ENCODE measurements at regions not wholly inside any gene's neighbourhood (a gene's known extent, or its start where the extent isn't known, plus 50 kb on each side); places are given as distances from the start of the nearest gene placed in this dataset.
A peak's percentile ranks its signal among the peaks of the same experiment; 100 is the strongest.

DNA sequence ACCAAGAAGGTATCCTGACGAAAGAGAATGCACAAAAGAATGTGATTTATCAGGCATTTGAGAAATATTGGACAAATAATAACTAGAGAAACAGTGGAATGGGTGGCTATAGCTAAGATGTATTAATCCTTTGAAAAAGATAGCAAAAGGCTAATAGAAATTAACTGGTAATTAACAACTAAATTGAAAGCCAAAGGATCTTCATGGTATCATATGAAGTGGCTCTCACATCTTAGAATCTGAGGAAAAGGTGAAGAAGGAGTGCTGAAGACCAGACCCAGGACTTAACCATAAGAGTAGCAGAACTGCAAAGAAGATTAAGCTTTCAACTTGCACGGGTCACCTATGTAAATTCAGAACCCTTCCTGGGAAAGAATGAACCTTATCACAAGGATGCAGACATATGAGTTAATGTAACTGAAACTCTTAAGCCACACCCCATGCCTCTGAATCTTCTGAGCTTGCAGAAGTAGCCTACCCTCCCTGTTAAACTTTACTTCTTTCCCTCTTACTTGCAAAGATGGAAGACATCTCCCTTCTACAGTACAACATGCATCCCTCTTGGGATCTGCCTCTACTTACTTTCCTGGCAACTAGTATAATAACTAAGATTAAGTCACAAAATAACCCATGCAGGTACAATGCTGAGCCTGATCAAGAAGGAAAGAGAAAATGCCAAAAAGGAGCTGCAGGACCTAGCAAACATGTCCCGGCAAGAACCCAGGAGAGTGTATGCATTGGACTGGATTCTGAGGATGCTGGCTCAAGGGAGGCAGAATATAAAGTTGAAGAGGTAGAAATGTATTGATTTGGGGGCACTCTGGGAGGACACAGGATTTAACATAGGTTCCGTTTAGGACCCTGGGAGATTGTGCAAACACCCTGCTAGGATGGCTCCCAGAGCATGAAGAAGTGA is 395.5 kb upstream of the SLC30A5 start:
- Mint-ChIP-seq H3K36me3 (no peaks in the 10 kb centered on the region), H3K4me1 (no peaks in the 10 kb centered on the region), H3K27ac (no peak overlapping the region), H3K9me3 (peaks cover 11% of the 10 kb centered on the region), H3K4me3 (no peak overlapping the region), H3K27me3 (no peaks in the 10 kb centered on the region)
- DNase-seq (no peak), ATAC-seq (ENCODE audit: low read depth) (no peak)
- POLR2A ChIA-PET: no interaction called here

DNA sequence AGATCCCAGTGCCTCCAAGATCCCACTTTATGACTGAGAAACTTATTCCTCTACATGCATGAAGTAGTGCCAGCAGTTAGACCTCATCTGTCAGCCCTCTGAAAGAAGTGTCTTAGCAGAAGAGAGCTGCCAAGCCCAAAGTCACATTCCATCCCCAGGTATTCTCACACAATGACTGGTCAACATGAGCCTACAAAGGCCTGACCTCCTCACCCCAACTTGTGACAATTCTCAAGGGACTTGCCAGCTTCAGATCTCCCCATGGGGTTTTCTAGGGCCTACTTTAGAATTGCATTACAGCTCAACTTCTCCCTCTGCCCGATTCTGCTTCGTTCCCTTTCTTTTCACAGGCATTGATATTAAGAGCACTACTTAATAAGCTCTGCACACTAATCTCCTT is 393.8 kb upstream of the SLC30A5 start:
- no peaks in the 10 kb centered on the region for H3K4me1 Mint-ChIP-seq
- H3K27ac Mint-ChIP-seq: no peak overlapping the region
- ATAC-seq (ENCODE audit: low read depth): no peak
- H3K4me3 Mint-ChIP-seq: no peak overlapping the region
- H3K27me3 Mint-ChIP-seq: no peaks in the 10 kb centered on the region
- H3K36me3 Mint-ChIP-seq: no peaks in the 10 kb centered on the region
- H3K9me3 Mint-ChIP-seq: peaks cover 9% of the 10 kb centered on the region
- POLR2A ChIA-PET: no interaction called here
- DNase-seq: no peak

DNA sequence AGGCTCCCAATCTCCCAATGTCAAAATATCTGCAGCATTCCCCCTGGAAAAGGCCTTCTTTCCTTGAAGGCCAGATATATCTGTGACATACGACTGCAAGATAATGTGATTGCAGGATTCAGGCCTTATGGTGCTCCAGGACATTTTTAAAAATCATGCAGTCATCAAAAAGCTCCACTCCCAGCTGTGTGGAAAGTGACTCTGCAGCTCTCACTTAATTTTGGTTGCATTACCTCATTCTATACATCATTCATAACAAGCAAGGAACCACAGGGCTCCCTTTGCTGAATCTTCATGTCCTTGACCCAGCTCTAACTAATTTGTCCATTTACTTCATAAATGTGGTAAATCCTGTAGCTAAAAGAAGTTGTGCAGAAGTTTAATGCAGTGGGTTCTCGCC is 386.2 kb upstream of the SLC30A5 start:
- no peak overlapping the region for H3K27ac Mint-ChIP-seq
- no peak for ATAC-seq (ENCODE audit: low read depth)
- POLR2A ChIA-PET: no interaction called here

DNA sequence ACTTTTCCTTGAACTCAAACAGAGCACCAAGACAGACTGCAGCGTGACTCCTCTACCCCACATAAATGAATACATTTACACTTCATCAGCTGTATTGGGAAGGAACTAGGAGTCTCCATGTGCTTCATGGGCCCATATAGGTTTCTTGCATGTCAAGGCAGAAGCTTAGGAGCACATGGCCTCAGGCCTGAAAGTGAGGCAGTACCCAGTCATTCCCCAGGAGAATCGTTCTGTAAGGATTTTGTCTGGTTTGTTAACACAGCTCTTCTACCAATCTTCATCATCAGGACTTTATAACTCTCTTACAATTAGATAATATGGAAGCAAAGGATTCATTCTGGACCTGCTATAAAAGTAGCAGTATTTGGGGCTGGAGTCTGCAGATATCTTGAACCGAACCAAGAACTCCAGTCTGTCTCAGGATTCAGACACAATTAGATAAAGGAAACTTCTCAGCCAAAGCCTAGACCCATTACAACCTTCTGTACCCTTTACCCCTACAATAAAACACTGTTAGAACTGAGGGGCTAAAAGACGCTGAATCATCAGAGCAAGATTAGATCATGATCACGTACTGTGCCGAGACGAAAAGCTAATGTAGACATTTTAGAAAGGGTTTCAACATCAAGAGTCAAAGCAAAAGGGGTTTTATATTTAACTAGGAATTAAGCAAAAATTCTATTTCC is 385.5 kb upstream of the SLC30A5 start:
- peaks cover 22% of the 10 kb centered on the region for H3K4me1 Mint-ChIP-seq
- DNase-seq (no peak), ATAC-seq (ENCODE audit: low read depth) (no peak)
- H3K9me3 Mint-ChIP-seq: peaks cover 8% of the 10 kb centered on the region
- POLR2A ChIA-PET: no interaction called here
- no peaks in the 10 kb centered on the region for H3K27me3 Mint-ChIP-seq
- H3K27ac Mint-ChIP-seq: no peak overlapping the region
- H3K36me3 Mint-ChIP-seq: no peaks in the 10 kb centered on the region
- H3K4me3 Mint-ChIP-seq: no peak overlapping the region

More for the DNA sequence above, 386.2 kb upstream of the SLC30A5 start:
- Mint-ChIP-seq H3K4me1 (peaks cover 20% of the 10 kb centered on the region), H3K4me3 (no peak overlapping the region), H3K27me3 (no peaks in the 10 kb centered on the region), H3K9me3 (peaks cover 8% of the 10 kb centered on the region), H3K36me3 (no peaks in the 10 kb centered on the region)
- no peak for DNase-seq

DNA sequence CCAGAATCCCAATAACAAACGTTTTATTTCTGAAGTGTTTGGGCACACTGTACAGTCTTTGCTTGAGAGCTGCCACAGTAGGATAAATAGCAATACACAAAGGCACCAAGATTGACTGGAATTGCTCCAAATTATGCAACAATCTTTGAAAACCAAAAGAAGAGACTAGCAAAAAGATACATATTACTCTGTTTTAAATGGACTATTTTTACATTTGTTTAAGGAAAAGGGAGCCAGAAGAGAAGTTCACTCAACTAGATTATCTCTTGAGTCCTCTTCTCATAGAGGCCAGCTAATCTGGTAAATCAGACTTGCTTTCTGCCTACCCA is 385.0 kb upstream of the SLC30A5 start:
- POLR2A ChIA-PET: no interaction called here
- Mint-ChIP-seq H3K4me1 (peaks cover 22% of the 10 kb centered on the region), H3K9me3 (peaks cover 8% of the 10 kb centered on the region), H3K27ac (no peak overlapping the region), H3K27me3 (no peaks in the 10 kb centered on the region), H3K36me3 (no peaks in the 10 kb centered on the region), H3K4me3 (no peak overlapping the region)
- ATAC-seq (ENCODE audit: low read depth) (no peak), DNase-seq (no peak)

DNA sequence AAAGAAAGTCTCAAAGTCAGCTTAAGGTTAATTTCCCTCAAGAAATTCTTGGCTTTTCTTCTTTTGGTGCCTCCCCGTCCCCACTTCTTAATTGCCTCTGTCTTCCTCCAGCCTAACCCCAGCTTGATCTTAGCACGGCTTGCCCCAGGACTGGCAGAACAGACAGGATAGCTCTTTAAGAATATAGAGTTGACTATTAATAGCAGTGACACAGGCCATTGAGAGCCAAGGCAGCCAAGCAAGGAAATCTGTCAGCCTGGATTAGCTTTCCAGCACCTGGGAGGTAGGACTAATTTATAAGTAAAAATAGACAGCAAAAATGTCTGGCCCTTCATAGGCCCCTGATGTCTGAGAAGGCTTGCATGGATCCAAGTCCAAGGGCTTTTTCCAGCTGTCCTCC is 384.6 kb upstream of the SLC30A5 start:
- no peak overlapping the region for H3K4me3 Mint-ChIP-seq

DNA sequence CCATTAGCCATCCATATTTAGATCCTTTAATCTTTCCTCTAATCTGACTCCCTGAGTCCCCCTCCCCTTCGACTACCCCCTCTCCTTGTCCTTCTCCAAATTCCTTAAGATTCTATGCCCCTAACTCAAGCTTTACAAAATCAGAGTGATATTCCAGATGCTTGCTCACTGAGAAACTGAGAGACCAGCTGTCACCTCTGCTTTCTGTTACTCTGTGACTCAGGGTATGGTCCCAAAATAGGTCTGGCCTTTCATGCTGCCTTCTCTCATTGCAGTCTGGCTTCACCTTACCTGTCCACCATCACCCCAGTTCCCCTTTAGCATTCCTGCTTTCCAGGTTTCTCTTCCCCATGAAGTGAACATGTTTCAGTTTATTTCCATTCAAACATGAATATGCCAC is 383.3 kb upstream of the SLC30A5 start:
- no peaks in the 10 kb centered on the region for H3K27me3 Mint-ChIP-seq
- no peak overlapping the region for H3K4me3 Mint-ChIP-seq
- no peak for ATAC-seq (ENCODE audit: low read depth)
- H3K4me1 Mint-ChIP-seq: peaks cover 22% of the 10 kb centered on the region
- no peak for DNase-seq
- peaks cover 8% of the 10 kb centered on the region for H3K9me3 Mint-ChIP-seq
- H3K27ac Mint-ChIP-seq: peak overlapping the region; percentile 88
- POLR2A ChIA-PET: interaction anchor here (1.3 to 1.9 kb wide), 2 partner anchors 30 to 495 kb away, joined by 4 to 6 read pairs; partner anchors contain the start of gene PIK3R1
- no peaks in the 10 kb centered on the region for H3K36me3 Mint-ChIP-seq

More for the DNA sequence above, 384.6 kb upstream of the SLC30A5 start:
- Mint-ChIP-seq H3K27me3 (no peaks in the 10 kb centered on the region), H3K4me1 (peaks cover 22% of the 10 kb centered on the region), H3K9me3 (peaks cover 8% of the 10 kb centered on the region), H3K36me3 (no peaks in the 10 kb centered on the region), H3K27ac (no peak overlapping the region)
- DNase-seq: no peak
- POLR2A ChIA-PET: no interaction called here
- no peak for ATAC-seq (ENCODE audit: low read depth)

DNA sequence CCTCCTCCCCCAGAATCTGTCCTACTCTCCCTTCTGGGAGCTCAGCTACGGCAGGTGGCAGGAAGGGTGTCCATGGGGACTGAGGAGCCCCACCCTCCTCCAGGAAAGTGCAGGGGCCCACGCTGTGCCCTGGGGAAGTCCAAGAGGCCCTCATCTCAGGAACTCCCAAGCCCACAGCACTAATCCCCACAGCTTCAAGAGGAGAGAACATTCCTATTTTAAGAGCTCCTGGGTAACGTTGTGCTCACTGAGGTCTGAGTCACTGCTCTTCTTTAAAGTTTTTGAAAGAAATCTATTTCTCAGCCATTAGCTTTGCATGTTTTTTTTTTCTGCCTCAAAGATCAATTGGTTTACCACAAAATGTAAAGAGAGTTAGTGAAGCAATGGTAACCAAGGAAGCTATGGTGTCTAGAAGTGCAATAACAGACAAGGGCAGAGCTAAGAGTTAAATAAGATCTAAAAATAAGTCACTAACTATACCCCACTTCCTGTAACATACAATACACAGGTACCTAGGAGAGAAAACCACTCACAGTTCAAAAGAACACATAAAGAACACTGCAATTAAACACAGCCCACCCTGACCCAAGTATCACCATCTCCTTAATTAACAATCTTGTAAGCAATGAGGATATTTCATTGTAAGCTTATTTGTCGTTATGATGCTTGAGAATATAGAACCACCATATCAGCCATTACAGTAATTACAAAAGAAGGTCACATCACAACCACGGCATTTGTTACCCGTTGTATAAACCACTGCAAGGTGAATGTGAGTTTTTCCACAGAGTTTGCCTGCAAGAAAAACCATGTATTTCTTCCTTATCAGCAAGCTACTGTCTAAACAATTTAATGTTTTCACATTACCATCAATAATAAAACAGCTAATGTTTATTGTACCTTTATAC is 382.3 kb upstream of the SLC30A5 start:
- Mint-ChIP-seq H3K9me3 (peaks cover 7% of the 10 kb centered on the region), H3K36me3 (no peaks in the 10 kb centered on the region), H3K27me3 (no peaks in the 10 kb centered on the region), H3K4me1 (peaks cover 22% of the 10 kb centered on the region), H3K4me3 (peak overlapping the region; percentile 52), H3K27ac (peak overlapping the region; percentile 88)
- DNase-seq (peak; percentile 47), ATAC-seq (ENCODE audit: low read depth) (peak; percentile 98)
- POLR2A ChIA-PET: interaction anchor here (1.0 to 1.9 kb wide), 7 partner anchors 9 to 1505 kb away, joined by 3 to 6 read pairs (median 3); partner anchors contain the start of gene PIK3R1

DNA sequence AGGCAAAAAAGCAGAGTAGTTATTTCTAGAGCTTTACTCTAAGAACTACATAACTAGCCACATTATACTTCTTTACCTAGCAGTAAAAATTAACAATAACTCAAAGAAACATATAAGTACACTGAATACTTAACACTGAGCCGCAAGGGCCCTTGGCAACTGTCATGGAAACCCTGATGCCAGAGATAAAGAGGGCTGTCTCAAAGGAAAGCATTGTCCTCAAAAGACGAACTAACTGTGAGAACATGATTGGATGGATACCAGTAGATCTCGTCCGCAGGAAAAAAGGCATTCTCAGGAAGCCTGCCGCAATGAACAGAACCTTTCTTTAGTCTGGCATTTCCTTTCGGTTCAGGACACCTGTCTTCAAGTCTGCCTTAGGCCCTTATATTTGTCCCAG is 379.0 kb upstream of the SLC30A5 start:
- H3K27me3 Mint-ChIP-seq: peaks cover 4% of the 10 kb centered on the region
- H3K4me1 Mint-ChIP-seq: peaks cover 22% of the 10 kb centered on the region
- DNase-seq (no peak), ATAC-seq (ENCODE audit: low read depth) (no peak)
- H3K4me3 Mint-ChIP-seq: no peak overlapping the region
- peaks cover 7% of the 10 kb centered on the region for H3K9me3 Mint-ChIP-seq
- H3K36me3 Mint-ChIP-seq: peaks cover 3% of the 10 kb centered on the region
- no peak overlapping the region for H3K27ac Mint-ChIP-seq
- POLR2A ChIA-PET: no interaction called here

DNA sequence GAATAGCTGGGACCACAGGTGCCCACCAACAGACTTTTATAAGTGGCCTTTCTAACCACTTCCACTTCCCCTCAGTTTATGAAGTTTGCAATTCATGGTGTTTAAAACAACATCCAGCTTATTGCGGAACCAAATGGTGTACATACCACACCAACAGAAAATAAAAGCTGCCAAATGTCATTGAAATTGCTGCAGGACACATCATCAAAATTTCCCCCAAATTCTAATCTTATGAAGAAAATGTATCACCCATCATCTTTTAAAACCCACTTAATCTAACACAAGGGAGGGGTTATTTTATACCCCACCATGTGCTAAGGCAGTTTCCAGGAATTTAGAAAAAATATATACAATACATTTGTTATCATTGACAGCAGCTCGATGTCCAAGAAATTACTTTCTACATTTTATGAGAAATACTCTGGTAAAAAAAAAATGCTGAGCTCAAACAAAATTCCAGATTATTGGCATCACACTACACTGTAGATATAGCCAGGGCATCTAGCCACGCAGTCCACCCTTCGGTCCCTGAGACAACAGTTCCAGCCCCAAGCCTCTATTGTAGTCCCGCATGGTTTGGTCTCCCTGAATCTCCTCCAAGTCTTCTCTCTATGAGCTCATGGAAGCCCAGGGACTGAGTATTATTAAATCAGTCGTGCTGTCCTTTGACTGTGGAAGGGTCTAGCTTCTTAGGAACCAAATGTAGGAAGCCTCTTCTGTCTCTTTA is 372.8 kb upstream of the SLC30A5 start:
- no peak overlapping the region for H3K4me3 Mint-ChIP-seq
- DNase-seq (no peak), ATAC-seq (ENCODE audit: low read depth) (no peak)
- peaks cover 16% of the 10 kb centered on the region for H3K9me3 Mint-ChIP-seq
- H3K36me3 Mint-ChIP-seq: peaks cover 7% of the 10 kb centered on the region
- POLR2A ChIA-PET: interaction anchor here (1.3 kb wide), 1 partner anchor 9 kb away, joined by 5 read pairs; no protein-coding TSS in a partner anchor
- H3K27ac Mint-ChIP-seq: no peak overlapping the region
- peaks cover 4% of the 10 kb centered on the region for H3K27me3 Mint-ChIP-seq
- peaks cover 1% of the 10 kb centered on the region for H3K4me1 Mint-ChIP-seq

DNA sequence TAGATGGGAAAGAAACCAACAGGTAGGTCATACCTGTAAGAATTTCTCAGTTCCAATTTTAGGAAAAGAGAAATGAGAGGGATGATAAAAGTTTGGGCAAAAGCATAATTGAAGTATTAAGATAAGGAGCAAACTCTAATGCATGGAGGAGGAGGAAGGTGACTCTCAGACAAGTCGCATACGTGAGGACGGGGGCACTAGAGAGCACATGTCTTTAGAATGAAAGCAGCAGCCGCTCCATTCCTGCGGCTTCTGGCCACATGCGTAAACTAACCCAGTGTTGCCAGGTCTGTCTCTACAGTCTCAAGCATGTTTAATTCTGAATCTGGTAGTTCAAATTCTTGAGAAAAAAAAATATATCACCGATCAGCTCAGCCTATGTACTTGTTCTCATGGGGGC is 371.5 kb upstream of the SLC30A5 start:
- peaks cover 16% of the 10 kb centered on the region for H3K9me3 Mint-ChIP-seq
- DNase-seq (no peak), ATAC-seq (ENCODE audit: low read depth) (no peak)
- H3K4me1 Mint-ChIP-seq: peaks cover 5% of the 10 kb centered on the region
- H3K4me3 Mint-ChIP-seq: no peak overlapping the region
- H3K36me3 Mint-ChIP-seq: peaks cover 7% of the 10 kb centered on the region
- peaks cover 4% of the 10 kb centered on the region for H3K27me3 Mint-ChIP-seq
- H3K27ac Mint-ChIP-seq: no peak overlapping the region
- POLR2A ChIA-PET: no interaction called here

DNA sequence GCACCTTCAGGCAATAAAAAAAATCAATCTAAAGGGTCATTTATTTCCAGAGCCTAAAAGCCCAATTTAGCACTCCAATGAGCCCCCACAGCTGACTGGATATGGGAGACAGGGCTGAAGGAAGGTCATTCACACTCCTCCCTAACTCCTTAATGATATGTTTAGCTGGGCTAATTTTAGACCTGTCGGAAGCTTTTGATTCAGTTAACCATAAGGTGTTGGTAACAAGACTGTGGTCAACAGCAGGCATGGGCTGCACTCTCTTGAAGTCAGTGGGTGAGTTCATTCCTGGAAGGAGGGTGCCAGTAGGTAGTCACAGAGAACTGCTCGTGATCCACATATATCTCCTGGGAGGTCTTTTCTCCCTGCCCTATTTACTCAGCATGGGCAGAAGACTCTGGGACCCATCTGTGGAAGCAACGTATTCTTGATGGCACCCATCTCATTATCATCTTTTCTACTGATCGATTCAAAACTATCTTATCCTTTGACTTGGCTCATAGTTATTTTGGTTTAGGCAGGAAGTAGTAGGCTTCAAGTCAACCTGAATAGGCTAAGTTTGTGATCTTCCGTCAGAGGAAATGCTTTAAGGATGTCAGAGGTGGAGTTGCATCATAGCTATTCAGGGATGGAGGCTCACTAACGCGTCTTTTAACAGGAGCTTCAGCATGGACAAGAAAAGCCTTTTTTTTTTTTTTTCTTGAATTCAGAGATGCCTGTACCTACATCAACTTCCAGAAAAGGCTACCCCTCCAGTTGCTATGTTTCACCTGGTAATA is 367.7 kb upstream of the SLC30A5 start:
- H3K9me3 Mint-ChIP-seq: peaks cover 11% of the 10 kb centered on the region
- H3K27me3 Mint-ChIP-seq: no peaks in the 10 kb centered on the region
- ATAC-seq (ENCODE audit: low read depth) (peak; percentile 33), DNase-seq (no peak)
- H3K4me1 Mint-ChIP-seq: peaks cover 5% of the 10 kb centered on the region
- H3K27ac Mint-ChIP-seq: no peak overlapping the region
- H3K36me3 Mint-ChIP-seq: peaks cover 3% of the 10 kb centered on the region
- no peak overlapping the region for H3K4me3 Mint-ChIP-seq
- POLR2A ChIA-PET: no interaction called here

Measured in activated naive CD8-positive, alpha-beta T cell treated with anti-CD3 and anti-CD28 coated beads, Interleukin-2, amount 10 ng/mL, durations not matched to agents 7 days and 5 days (primary cell).